ENCODE measurements at regions not wholly inside any gene's neighbourhood (a gene's known extent, or its start where the extent isn't known, plus 50 kb on each side); places are given as distances from the start of the nearest gene placed in this dataset.

- ATAC-seq (ENCODE audit: low read depth) (no peak), DNase-seq (no peak)
- Histone ChIP-seq H3K18ac (ENCODE audit: low read depth, low read length) (no peak overlapping the region), H3K79me1 (ENCODE audit: low read depth in 1 of 2, low read length in 2 of 2) (no peaks in the 10 kb centered on the region), H3K4me2 (ENCODE audit: low read depth, low read length) (no peak overlapping the region), H3K9ac (ENCODE audit: low read depth, low read length) (no peak overlapping the region), H3K27ac (ENCODE audit: insufficient read depth, low read length) (no peak overlapping the region), H3K36me3 (ENCODE audit: control insufficient read depth, insufficient read depth, low read length) (no peaks in the 10 kb centered on the region), H2BK20ac (ENCODE audit: low read depth, low read length) (no peak overlapping the region), H3K27me3 (ENCODE audit: control insufficient read depth, insufficient read depth, low read length) (no peaks in the 10 kb centered on the region; the same call in 1 of the 2 replicates), H3K9me3 (ENCODE audit: control insufficient read depth, insufficient read depth, low read length) (no peaks in the 10 kb centered on the region), H2BK5ac (ENCODE audit: low read depth, low read length, poor library complexity, severe bottlenecking) (no peak overlapping the region), H4K91ac (ENCODE audit: insufficient read depth, low read depth, low read length) (no peak overlapping the region), H2BK15ac (ENCODE audit: low read depth, low read length) (no peak overlapping the region), H4K5ac (ENCODE audit: low read depth, low read length) (no peak overlapping the region), H4K20me1 (ENCODE audit: insufficient read depth, low read length) (no peaks in the 10 kb centered on the region), H3K9me1 (ENCODE audit: insufficient read depth, low read length) (no peaks in the 10 kb centered on the region), H3K14ac (replicated peaks; ENCODE audit: low read depth, low read length) (no peak overlapping the region), H2AK9ac (replicated peaks; ENCODE audit: low read depth, low read length, poor library complexity) (no peak overlapping the region), H2BK120ac (ENCODE audit: low read depth, low read length) (no peak overlapping the region), H2AK5ac (ENCODE audit: low read depth, low read length) (no peak overlapping the region), H2AFZ (replicated peaks; ENCODE audit: low read length, poor library complexity) (no peak overlapping the region), H3K23ac (ENCODE audit: low read depth, low read length) (no peak overlapping the region), H3K56ac (ENCODE audit: extremely low read depth, insufficient read depth, low read length) (no peak overlapping the region), H3K4ac (ENCODE audit: low read depth, low read length) (no peak overlapping the region), H3K4me3 (ENCODE audit: insufficient read depth, low read depth, low read length) (no peak overlapping the region), H3K4me1 (ENCODE audit: control insufficient read depth, insufficient read depth, low read length) (no peaks in the 10 kb centered on the region), H4K8ac (ENCODE audit: low read depth in 2 of 2, low read length in 2 of 2) (no peak overlapping the region)
- no peak for TF ChIP-seq MAFK (IDR thresholded peaks at IDR 0.05; ENCODE audit: low read depth, low read length)
- TF ChIP-seq BHLHE40 (IDR thresholded peaks at IDR 0.05; ENCODE audit: low read depth, low read length), result no peak
- TF ChIP-seq MAZ (IDR thresholded peaks at IDR 0.05; ENCODE audit: borderline replicate concordance, low read depth, low read length), result no peak
- TF ChIP-seq SMC3 (IDR thresholded peaks at IDR 0.05; ENCODE audit: low read depth, low read length), result no peak
- WGBS, 2 experiments (ENCODE audit: extremely low coverage in 2 of 2, insufficient read length in 1 of 2), result 90% methylated on average over 16 of the region's 42 CpGs; no CpG with 5 or more reads in 1 of the 2 experiments
- ChIA-PET CTCF (interaction anchor here (0.6 kb wide), 1 partner anchor 126 kb away, joined by 3 read pairs; no protein-coding TSS in a partner anchor), POLR2A (ENCODE audit: unreplicated experiment) (no interaction called here)
- BruUV-seq (replicated peaks), result no TSS peak
- in situ Hi-C loops (cut with MboI; ENCODE audit: low sequenced_read_pairs), result no loop called here
- dilution Hi-C loops (cut with HindIII; ENCODE audit: low sequenced_read_pairs, unreplicated experiment), result no loop called here
- intact Hi-C loops (cut with micrococcal nuclease), result no loop called here
These were observed 224.1 kb upstream of the RIOK2 start for GRCh38 chr5:97406946-97407676.
